Prostate gland (tissue), 2 donors: ENCODE measurements at regions not wholly inside any gene's neighbourhood (a gene's known extent, or its start where the extent isn't known, plus 50 kb on each side); places are given as distances from the start of the nearest gene placed in this dataset.

Experiments
- DNase-seq: peaks from one replicate; pipeline ENCODE4 v3.0.0-alpha.2; 2019; ENCODE audit warnings: low spot score
- H3K27ac ChIP-seq, 2 donors: fragments of 200-600 bp; sonication (generic); 2 replicates each; pipeline ENCODE4 v1.5.1; 2017 to 2019
- H3K27me3 ChIP-seq: fragments of 200-600 bp; sonication (generic); replicated peaks from 2 replicates; pipeline ENCODE4 v1.5.1; 2019; ENCODE audit not compliant: insufficient read depth
- H3K36me3 ChIP-seq, 2 donors: fragments of 200-600 bp; sonication (generic); 1 replicate in 1 of 2; 2 replicates in 1 of 2; pipeline versions ENCODE4 v1.5.1 to v1.8.1; 2017 to 2019
- H3K4me1 ChIP-seq: fragments of 200-600 bp; sonication (generic); replicated peaks from 2 replicates; pipeline ENCODE4 v1.5.1; 2019
- H3K4me3 ChIP-seq, 2 donors: fragments of 200-600 bp; sonication (generic); 2 replicates each; pipeline ENCODE4 v1.5.1; 2017 to 2019
- H3K9me3 ChIP-seq: fragments of 200-600 bp; sonication (generic); 2 replicates; pipeline ENCODE4 v1.5.1; 2017
- CTCF ChIP-seq, 4 experiments: fragments of 200-600 bp in 2 of 4; fragments of 450-650 bp in 2 of 4; sonication (generic) in 2 of 4; IDR thresholded peaks; 1 replicate in 3 of 4; 2 replicates in 1 of 4; pipeline ENCODE4 v1.5.1; 2016 to 2019; ENCODE audit warnings: antibody characterized with exemption in 4 of 4, mild to moderate bottlenecking in 2 of 4, moderate library complexity in 2 of 4
- POLR2A ChIP-seq: fragments of 450-650 bp; IDR thresholded peaks from one replicate; pipeline ENCODE4 v1.6.1; 2016; ENCODE audit warnings: antibody characterized with exemption, mild to moderate bottlenecking
- POLR2AphosphoS5 ChIP-seq: sonication (generic); formaldehyde crosslinking; IDR thresholded peaks from one replicate; pipeline ENCODE4 v1.6.1; 2017; ENCODE audit warnings: antibody characterized with exemption
- WGBS: methylation state at CpG from one replicate; pipeline ENCODE4 v1.1.5; 2018; 5-methylcytosine and 5-hydroxymethylcytosine counted together
- intact Hi-C: fragments of 100-400 bp; cut with DNase I; formaldehyde crosslinking; loops from one replicate; pipeline ENCODE4 v1.14.2; 2022

DNA sequence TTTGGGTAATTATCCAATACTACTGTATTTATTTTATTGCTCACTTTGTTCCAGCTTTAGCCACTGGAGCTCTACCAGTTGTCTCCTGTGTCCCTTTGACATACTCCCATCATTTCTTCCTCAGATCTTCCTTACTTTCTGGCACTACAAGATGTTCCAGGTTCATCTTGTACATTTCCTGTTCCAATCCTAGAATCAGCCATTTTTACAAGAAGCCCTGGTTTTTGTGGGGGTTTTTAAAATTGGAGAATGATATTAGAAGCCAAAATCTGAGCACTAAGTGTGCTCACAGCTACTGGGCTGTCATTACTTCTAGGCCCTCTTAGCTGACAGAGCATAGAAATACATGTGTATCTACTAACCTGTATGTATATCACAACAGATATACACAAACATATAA is 164.3 kb downstream of the ZFP36L2 start:
- TF ChIP-seq POLR2AphosphoS5 (no peak), POLR2A (no peak), CTCF (IDR thresholded peaks at IDR 0.05) (no peak)
- no peaks in the 10 kb centered on the region for H3K4me1 ChIP-seq
- H3K36me3 ChIP-seq = no peaks in the 10 kb centered on the region
- H3K27me3 ChIP-seq = no peaks in the 10 kb centered on the region
- H3K4me3 ChIP-seq = no peak overlapping the region
- intact Hi-C loops = no loop called here
- DNase-seq = no peak
- H3K27ac ChIP-seq = no peak overlapping the region
- no peaks in the 10 kb centered on the region for H3K9me3 ChIP-seq

DNA sequence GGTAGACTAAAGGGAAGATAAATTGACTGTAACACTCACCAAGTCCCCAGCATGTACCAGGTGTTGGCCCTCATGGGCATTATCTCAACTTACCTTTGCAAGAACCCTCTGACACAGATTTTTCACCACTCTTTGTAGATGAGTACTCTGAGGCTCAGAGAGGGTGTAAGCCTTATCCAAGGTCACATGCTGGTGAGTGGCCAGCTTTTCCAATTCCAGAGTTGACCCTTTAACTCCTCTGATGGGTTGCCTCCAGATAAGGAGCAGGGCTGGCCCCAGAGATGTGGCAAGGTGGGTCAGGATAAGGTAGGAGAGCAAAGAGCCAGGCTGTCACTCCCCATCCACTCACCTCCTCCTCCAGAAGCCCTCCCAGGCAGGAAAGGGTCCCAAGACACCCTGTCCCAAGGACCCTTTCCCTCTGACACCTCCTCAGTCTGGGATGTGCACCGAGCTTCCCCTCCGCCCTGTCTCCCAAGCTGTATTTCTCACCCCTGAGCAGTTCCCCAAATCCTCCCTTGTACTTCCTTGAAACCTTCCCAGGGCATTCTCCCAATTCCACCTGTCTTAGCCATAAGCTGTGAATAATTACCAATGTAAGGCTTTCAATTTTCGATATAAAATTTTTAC is 165.9 kb downstream of the ZFP36L2 start:
- Histone ChIP-seq H3K27ac (no peak overlapping the region), H3K4me3 (no peak overlapping the region), H3K9me3 (no peaks in the 10 kb centered on the region), H3K4me1 (no peaks in the 10 kb centered on the region), H3K27me3 (no peaks in the 10 kb centered on the region), H3K36me3 (no peaks in the 10 kb centered on the region)
- DNase-seq = no peak
- intact Hi-C loops = no loop called here
- 91% methylated on average over 3 of the region's 3 CpGs for WGBS
- no peak for TF ChIP-seq POLR2AphosphoS5
- no peak for TF ChIP-seq CTCF (IDR thresholded peaks at IDR 0.05)
- no peak for TF ChIP-seq POLR2A

DNA sequence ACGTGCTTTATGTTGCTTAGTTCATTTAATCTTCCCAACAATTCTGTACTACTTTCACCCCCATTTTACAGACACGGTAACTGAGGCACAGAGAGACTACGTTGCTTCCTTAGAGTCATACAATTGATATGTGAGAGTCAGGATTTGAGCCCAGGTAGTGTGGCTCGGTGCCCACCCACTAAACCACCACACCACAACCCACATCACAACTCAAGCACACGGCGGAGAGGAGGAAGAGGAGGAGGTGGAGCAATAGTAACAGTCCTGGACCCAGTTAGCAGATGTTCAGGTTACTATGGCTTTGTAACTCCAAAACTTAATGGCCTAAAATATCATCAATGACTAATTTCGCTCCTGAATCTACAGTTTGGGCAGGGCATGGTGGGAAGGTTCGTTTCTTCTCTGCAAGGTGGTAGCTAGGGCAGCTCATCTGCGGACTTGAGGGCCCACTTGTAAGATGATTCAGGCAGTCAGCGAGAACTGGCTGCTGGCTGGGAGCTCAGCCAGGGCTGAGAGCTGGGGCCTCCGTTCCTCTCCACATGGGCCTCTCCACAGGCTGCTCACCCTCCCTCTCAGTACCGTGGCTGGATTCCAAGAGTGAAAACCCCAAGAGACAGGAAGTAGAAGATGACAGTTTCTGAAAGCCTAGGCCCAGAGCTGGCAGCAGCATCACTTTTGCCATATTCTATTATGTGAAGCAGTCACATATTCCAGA is 167.1 kb downstream of the ZFP36L2 start:
- H3K27me3 ChIP-seq = no peaks in the 10 kb centered on the region
- H3K27ac ChIP-seq = no peak overlapping the region
- no peak overlapping the region for H3K4me3 ChIP-seq
- H3K9me3 ChIP-seq = no peaks in the 10 kb centered on the region
- DNase-seq = peak; percentile 56
- no peaks in the 10 kb centered on the region for H3K4me1 ChIP-seq
- 52% methylated on average over 12 of the region's 12 CpGs for WGBS
- TF ChIP-seq POLR2A = no peak
- no peak for TF ChIP-seq CTCF (IDR thresholded peaks at IDR 0.05)
- TF ChIP-seq POLR2AphosphoS5 = peak; percentile 14
- no peaks in the 10 kb centered on the region for H3K36me3 ChIP-seq
- intact Hi-C loops = no loop called here

- 85% methylated on average over 3 of the region's 3 CpGs for WGBS
- DNase-seq = no peak
- Histone ChIP-seq H3K9me3 (no peaks in the 10 kb centered on the region), H3K4me1 (no peaks in the 10 kb centered on the region), H3K36me3 (no peaks in the 10 kb centered on the region), H3K27me3 (no peaks in the 10 kb centered on the region), H3K4me3 (no peak overlapping the region), H3K27ac (no peak overlapping the region)
- TF ChIP-seq POLR2AphosphoS5 (no peak), CTCF (IDR thresholded peaks at IDR 0.05) (no peak), POLR2A (no peak)
- intact Hi-C loops = no loop called here
These were observed 167.7 kb downstream of the ZFP36L2 start for GRCh38 chr2:43058726-43059110.
